ENCODE measurements at regions not wholly inside any gene's neighbourhood (a gene's known extent, or its start where the extent isn't known, plus 50 kb on each side); places are given as distances from the start of the nearest gene placed in this dataset.
A peak's percentile ranks its signal among the peaks of the same experiment; 100 is the strongest.

GRCh38 chr11:43561832-43562231 is 118.7 kb upstream of the HSD17B12 start:
- H3K4me3 Mint-ChIP-seq, result no peak overlapping the region

DNA sequence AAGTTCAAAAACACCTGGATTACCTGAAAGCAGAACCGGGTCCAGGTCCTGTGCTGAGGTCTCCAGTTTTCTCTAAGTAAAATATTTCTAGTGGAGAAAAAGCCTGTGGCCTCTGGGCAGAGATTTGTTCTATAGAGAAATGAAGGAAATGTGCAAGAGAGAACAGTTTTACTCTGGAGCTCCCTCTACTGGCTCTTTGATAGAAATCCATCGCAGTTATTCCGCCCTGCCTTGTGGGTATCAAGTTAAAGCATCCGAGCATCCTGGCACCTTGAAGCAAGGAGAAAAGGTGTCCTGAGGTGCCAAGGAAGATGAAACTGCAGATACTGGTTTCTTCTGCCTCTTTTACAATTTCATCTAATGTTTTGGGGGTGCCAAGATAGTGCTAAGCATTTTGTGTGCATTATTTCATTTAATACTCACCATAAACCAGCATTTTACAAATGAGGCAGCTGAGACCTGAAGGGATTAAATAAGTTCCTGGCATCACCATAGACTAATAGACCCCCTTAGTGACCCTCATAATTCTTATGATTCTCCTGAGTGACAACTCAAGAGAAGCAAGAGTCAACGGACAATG is 113.1 kb upstream of the HSD17B12 start:
- no peaks in the 10 kb centered on the region for H3K4me1 Mint-ChIP-seq (ENCODE audit: low read depth)
- no peak overlapping the region for H3K27ac Mint-ChIP-seq
- H3K9me3 Mint-ChIP-seq (ENCODE audit: low read depth), result no peaks in the 10 kb centered on the region
- peaks cover 40% of the 10 kb centered on the region for H3K27me3 Mint-ChIP-seq
- no peak overlapping the region for H3K4me3 Mint-ChIP-seq
- H3K36me3 Mint-ChIP-seq, result no peaks in the 10 kb centered on the region

More at GRCh38 chr11:43561832-43562231, 118.7 kb upstream of the HSD17B12 start:
- Mint-ChIP-seq H3K36me3 (no peaks in the 10 kb centered on the region), H3K4me1 (ENCODE audit: low read depth) (peaks cover 12% of the 10 kb centered on the region), H3K27me3 (peaks cover 39% of the 10 kb centered on the region), H3K27ac (no peak overlapping the region), H3K9me3 (ENCODE audit: low read depth) (no peaks in the 10 kb centered on the region)

DNA sequence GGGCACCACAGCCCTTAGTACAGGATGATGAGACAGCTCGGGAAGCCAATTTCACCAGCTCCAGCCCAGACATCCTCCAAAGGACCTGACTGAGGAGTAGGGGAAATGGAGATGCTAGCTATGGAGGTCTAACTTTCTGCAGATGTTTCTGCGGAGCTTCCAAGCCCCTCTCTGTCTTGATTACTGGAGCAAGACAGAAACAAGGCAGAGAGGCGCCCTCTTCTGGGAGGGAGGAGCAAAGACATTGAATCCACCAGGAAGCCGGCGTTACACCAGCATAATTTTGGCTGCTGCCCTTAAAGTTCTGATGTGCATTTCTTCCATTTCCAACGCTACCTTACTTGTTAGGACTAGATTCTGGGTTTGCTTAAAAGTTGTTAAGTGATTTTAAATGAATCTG is 107.3 kb upstream of the HSD17B12 start:
- Mint-ChIP-seq H3K27me3 (peaks cover 59% of the 10 kb centered on the region), H3K9me3 (ENCODE audit: low read depth) (no peaks in the 10 kb centered on the region), H3K4me1 (ENCODE audit: low read depth) (peaks cover 25% of the 10 kb centered on the region), H3K27ac (no peak overlapping the region), H3K4me3 (no peak overlapping the region), H3K36me3 (peaks cover 2% of the 10 kb centered on the region)

GRCh38 chr11:43573873-43574272 is 106.7 kb upstream of the HSD17B12 start:
- Mint-ChIP-seq H3K4me1 (ENCODE audit: low read depth) (peaks cover 28% of the 10 kb centered on the region), H3K9me3 (ENCODE audit: low read depth) (no peaks in the 10 kb centered on the region), H3K4me3 (no peak overlapping the region), H3K27me3 (peaks cover 63% of the 10 kb centered on the region), H3K36me3 (peaks cover 2% of the 10 kb centered on the region), H3K27ac (no peak overlapping the region)

- Mint-ChIP-seq H3K27ac (no peak overlapping the region), H3K36me3 (peaks cover 2% of the 10 kb centered on the region), H3K4me3 (no peak overlapping the region), H3K9me3 (ENCODE audit: low read depth) (no peaks in the 10 kb centered on the region), H3K27me3 (peaks cover 61% of the 10 kb centered on the region), H3K4me1 (ENCODE audit: low read depth) (peaks cover 29% of the 10 kb centered on the region)
Measured at GRCh38 chr11:43574411-43574810, 106.1 kb upstream of the HSD17B12 start.

GRCh38 chr11:43574949-43575912 is 105.3 kb upstream of the HSD17B12 start:
- Mint-ChIP-seq H3K36me3 (peaks cover 2% of the 10 kb centered on the region), H3K9me3 (ENCODE audit: low read depth) (no peaks in the 10 kb centered on the region), H3K4me1 (ENCODE audit: low read depth) (peaks cover 33% of the 10 kb centered on the region), H3K4me3 (peak overlapping the region; percentile 63), H3K27ac (no peak overlapping the region), H3K27me3 (peaks cover 56% of the 10 kb centered on the region)

DNA sequence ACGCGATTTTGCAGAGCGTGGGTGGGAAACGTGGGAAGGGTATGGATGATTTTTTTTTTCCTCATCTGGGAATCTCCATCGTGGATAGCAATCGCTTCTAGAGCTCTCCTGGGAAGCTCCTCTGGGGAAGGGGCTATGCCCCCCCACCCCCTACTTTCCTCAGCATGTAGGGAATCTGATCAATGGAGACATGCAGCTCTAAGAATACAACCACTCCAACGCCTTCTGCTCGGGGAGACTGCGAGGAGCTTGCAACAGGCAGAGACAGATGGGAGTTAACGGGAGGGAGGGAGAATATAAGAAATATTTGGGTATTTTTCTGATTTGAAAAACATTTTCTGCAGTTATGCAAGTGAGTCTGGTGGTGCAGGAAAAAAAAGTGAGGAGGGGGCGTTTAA is 104.6 kb upstream of the HSD17B12 start:
- H3K9me3 Mint-ChIP-seq (ENCODE audit: low read depth), result no peaks in the 10 kb centered on the region
- H3K4me3 Mint-ChIP-seq, result peak overlapping the region; percentile 63
- peaks cover 2% of the 10 kb centered on the region for H3K36me3 Mint-ChIP-seq
- H3K4me1 Mint-ChIP-seq (ENCODE audit: low read depth), result peaks cover 40% of the 10 kb centered on the region
- H3K27me3 Mint-ChIP-seq, result peaks cover 62% of the 10 kb centered on the region
- no peak overlapping the region for H3K27ac Mint-ChIP-seq

DNA sequence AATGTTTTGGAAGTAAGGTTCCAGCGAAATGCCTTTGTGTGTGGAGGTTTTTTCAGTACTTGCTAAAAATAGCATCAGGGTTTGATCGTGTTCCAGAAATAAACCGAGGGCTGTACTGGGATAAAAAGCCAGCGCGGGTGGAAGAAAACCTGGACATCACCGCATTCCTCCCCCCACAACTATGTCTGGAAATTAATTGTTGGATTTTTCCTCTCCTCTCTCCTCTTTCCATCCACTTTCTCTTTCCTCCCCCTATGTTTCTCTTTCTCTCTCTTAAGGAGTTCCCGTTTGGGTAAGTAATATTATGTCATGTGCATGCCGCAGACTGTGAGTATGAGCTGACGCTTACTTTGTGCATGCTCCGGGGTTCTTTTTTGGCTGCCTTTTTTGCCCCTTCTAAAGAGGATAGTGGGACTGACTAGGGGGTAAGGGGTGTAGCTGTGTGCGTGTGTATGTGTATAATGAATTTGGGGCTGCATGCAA is 104.2 kb upstream of the HSD17B12 start:
- Mint-ChIP-seq H3K9me3 (ENCODE audit: low read depth) (no peaks in the 10 kb centered on the region), H3K4me1 (ENCODE audit: low read depth) (peaks cover 40% of the 10 kb centered on the region), H3K27me3 (peaks cover 62% of the 10 kb centered on the region), H3K36me3 (peaks cover 2% of the 10 kb centered on the region), H3K4me3 (peak overlapping the region; percentile 56), H3K27ac (no peak overlapping the region)

DNA sequence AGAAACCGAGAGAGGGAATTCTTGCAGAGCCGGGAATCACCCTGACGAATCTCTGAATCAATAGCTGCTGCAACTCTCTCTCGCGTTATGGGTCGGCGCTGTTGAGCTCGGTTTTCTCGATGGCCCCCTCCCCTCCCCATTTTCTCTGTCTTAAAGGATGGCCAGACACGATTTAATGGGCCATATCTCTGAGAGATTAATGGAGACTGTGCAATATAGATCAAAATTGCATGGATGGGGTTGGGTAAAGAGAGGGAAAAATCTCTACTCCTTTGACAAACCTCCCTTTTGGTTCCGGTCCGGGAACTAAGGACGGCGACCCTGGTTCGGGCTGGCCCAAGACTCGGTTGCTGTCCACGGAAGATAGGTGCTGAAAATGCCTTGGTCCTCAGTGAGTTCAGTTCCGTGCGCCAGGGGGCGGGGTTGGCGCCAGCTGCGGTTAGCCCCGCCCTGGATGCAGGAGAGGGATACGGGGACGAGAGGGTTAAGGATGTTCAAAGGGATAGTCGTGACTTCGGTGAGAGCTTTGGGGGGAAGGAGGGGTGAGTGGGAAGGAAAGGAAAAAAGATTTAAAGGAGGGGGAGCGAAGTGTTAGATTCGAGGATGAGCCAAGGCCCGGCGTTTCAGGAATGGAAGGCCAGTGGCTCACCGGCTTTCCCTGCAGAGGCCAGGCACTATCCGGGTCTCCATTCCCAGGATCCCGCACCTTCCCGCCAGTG is 103.6 kb upstream of the HSD17B12 start:
- Mint-ChIP-seq H3K4me3 (no peak overlapping the region), H3K36me3 (peaks cover 2% of the 10 kb centered on the region), H3K27ac (no peak overlapping the region), H3K4me1 (ENCODE audit: low read depth) (peaks cover 46% of the 10 kb centered on the region), H3K27me3 (peaks cover 63% of the 10 kb centered on the region), H3K9me3 (ENCODE audit: low read depth) (no peaks in the 10 kb centered on the region)

DNA sequence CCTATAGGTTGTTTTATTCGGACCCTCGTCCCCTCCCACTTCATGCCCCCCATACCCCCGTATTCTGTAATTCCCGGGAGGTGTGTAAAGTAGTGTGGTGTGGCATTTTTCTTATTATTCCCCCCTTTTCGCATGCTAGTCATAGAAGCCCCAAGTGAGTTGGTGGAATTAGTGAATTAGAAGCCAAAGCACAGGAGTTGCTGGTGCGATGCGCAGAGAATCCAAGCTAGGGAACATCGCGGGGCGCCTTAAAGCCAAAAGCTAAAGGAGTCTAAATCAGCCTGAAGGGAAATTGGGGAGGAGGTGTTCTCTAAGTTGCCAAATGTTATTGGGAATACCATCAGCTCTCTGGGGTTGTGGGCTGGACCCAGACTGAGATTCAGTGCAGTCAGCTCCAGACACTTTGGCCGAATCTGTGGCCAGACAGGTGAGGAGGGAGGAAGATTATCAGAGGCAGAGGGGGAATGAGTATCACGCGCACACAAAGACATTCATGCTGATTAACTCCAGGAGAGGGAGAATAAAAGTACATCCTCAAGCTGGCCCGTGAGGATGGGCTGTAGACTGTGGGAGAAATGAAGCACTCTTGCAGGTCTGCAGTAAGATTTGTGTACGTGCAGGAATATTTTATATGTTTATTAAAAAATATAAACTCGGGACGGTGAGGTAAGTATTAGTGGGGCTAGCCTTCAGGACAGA is 102.8 kb upstream of the HSD17B12 start:
- Mint-ChIP-seq H3K27ac (no peak overlapping the region), H3K4me1 (ENCODE audit: low read depth) (peaks cover 46% of the 10 kb centered on the region)

DNA sequence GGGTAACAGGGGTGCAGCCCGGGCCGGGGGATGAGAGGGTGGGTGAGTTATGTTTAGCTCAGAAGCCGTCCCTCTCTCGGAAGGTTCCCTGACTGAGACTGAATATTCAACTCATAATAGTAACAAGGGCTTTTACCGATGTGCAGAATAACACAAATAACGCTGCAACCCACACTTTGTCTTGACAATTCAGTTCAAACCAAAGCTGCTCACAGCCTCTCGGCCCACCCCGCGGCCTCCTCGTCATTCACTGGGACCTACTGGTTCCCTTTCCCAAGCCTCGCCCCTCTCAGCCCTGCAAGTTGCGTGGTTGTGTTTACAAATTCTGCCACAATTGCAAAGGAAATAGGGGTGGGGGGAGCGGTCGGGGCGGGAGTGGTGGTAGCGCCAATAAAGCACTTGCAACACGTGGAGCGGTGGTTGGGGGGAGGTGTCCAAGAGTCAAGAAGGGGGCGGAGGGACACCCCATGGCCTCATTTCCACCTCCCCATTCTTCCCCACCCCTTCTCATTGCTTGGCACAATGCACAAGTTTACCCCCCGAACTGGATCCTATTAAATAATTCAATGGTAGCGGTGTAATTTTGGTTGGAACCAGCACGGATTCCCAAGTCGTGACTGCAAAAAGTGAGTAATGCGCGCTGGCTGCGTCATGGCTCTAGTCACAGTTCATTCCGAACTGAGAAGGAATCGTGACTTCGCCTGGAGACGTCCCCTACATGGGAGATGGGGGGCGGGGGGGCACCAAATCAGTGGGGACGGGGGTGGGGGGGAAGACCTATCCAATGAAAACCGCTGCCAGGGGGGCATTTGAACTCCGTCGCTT is 102.0 kb upstream of the HSD17B12 start:
- no peak overlapping the region for H3K27ac Mint-ChIP-seq
- peak overlapping the region; percentile 89 for H3K4me3 Mint-ChIP-seq
- H3K36me3 Mint-ChIP-seq, result peaks cover 2% of the 10 kb centered on the region
- H3K27me3 Mint-ChIP-seq, result peaks cover 60% of the 10 kb centered on the region
- H3K4me1 Mint-ChIP-seq (ENCODE audit: low read depth), result peaks cover 46% of the 10 kb centered on the region
- no peaks in the 10 kb centered on the region for H3K9me3 Mint-ChIP-seq (ENCODE audit: low read depth)

More for the DNA sequence above, 102.8 kb upstream of the HSD17B12 start:
- H3K9me3 Mint-ChIP-seq (ENCODE audit: low read depth), result no peaks in the 10 kb centered on the region
- peaks cover 2% of the 10 kb centered on the region for H3K36me3 Mint-ChIP-seq
- peak overlapping the region; percentile 53 for H3K4me3 Mint-ChIP-seq
- H3K27me3 Mint-ChIP-seq, result peaks cover 62% of the 10 kb centered on the region

DNA sequence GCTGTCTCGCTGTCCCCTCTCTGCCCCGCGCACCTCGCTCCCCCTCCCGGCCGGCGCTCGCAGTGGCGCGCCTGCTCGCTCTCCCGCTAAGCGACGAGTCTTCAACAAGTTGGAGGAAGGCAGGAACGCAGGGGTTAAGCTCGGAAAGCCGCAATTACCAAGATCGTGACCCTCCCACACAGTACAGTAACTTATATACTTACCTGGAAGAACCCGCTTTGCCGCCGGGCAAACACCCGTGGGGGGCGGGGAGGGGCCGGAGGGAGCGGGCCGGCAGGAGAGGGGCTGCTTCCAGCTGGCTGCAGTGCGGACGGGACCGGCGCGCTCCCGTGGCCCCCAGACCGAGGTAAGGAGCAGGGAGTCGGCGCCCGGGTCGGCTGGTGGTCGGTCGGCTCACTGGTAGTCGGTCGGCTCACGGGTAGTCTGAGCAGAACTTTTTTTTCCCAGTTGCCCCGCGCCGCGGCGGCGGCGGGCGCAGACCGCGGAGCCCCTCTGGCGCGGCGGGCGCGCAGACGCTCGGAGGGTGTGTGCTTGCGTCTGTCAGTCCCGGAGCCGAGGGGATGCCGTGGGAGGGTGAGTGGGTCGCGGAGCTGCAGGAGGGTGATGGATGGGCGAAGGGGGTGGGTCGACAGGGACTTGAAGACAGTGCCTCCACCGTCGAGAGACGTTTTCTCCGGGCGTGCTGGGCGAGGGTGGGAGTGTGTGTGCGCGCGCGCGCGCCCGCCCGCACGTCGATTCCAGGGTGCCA is 101.2 kb upstream of the HSD17B12 start:
- peak overlapping the region; percentile 89 for H3K4me3 Mint-ChIP-seq
- peaks cover 2% of the 10 kb centered on the region for H3K36me3 Mint-ChIP-seq
- no peak overlapping the region for H3K27ac Mint-ChIP-seq
- H3K4me1 Mint-ChIP-seq (ENCODE audit: low read depth), result peaks cover 47% of the 10 kb centered on the region
- no peaks in the 10 kb centered on the region for H3K9me3 Mint-ChIP-seq (ENCODE audit: low read depth)
- H3K27me3 Mint-ChIP-seq, result peaks cover 57% of the 10 kb centered on the region

DNA sequence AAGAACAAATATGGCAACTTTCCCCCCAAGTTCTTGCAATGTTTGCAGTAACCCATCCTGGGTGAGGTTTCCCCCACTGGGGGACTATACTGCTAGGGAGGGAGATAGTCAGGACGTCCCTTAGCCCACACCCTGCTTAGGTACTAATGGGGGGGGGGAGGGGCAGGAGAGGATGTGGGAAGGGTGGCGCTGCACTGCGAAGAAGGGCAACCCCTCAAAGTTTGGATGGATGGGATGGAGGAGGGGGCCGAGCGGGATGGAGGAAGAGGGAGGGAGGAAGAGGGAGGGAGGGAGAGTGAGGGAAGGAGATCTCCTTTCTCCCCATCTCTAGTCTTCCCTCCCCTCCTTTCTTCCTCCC is 100.6 kb upstream of the HSD17B12 start:
- Mint-ChIP-seq H3K27ac (no peak overlapping the region), H3K4me3 (peak overlapping the region; percentile 89), H3K9me3 (ENCODE audit: low read depth) (no peaks in the 10 kb centered on the region), H3K36me3 (peaks cover 2% of the 10 kb centered on the region), H3K4me1 (ENCODE audit: low read depth) (peaks cover 45% of the 10 kb centered on the region), H3K27me3 (peaks cover 58% of the 10 kb centered on the region)
